HG02678 (cell line): ENCODE measurements at regions not wholly inside any gene's neighbourhood (a gene's known extent, or its start where the extent isn't known, plus 50 kb on each side); places are given as distances from the start of the nearest gene placed in this dataset.
"Not testable (repeated sequence)": the region's sequence is repeated elsewhere in the genome, so short reads cannot be mapped to it uniquely, and the experiment has no call there.

Experiments used
- ATAC-seq: cut with Tn5 transposase; IDR thresholded peaks from one replicate; pipeline ENCODE4 v1.9.1; 2021; ENCODE audit warnings: mild to moderate bottlenecking, moderate library complexity; ENCODE audit not compliant: unreplicated experiment

DNA sequence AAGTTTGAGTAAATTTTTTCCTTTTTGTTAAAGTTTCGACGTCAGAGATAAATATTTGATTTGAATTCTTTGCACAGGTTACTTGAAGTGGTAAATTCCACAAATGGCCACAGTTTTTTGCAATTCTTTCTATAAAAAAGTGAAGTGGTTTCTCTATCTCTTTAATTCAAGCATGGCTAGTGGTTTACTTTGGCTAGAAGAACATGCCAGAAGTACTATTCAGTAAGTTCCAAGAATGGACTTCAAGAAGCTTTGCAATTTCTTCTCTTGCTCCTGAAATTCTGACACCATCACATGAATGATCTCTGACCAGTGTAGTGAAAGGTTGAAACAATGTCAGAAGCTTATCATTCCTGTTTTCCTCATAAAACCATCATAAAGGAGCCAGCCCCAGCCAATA is 55.7 kb upstream of the RNPC3 start:
- ATAC-seq: no peak

DNA sequence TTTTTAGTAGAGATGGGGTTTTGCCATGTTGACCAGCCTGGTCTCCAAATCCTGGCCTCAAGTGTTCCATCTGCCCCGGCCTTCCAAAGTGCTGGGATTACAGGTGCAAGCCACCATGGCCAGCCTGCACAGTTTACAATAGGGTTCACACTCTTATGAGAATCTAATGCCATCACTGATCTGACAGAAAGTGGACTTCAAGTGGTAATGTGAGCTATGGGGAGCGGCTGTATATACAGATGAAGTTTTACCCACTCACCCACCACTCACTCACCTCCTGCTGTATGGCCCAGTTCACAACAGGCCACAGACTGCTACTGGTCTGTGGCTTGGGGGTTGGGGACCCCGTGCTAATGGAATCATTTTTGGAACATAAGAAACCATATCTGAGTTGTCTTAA is 58.4 kb upstream of the RNPC3 start:
- no peak for ATAC-seq

DNA sequence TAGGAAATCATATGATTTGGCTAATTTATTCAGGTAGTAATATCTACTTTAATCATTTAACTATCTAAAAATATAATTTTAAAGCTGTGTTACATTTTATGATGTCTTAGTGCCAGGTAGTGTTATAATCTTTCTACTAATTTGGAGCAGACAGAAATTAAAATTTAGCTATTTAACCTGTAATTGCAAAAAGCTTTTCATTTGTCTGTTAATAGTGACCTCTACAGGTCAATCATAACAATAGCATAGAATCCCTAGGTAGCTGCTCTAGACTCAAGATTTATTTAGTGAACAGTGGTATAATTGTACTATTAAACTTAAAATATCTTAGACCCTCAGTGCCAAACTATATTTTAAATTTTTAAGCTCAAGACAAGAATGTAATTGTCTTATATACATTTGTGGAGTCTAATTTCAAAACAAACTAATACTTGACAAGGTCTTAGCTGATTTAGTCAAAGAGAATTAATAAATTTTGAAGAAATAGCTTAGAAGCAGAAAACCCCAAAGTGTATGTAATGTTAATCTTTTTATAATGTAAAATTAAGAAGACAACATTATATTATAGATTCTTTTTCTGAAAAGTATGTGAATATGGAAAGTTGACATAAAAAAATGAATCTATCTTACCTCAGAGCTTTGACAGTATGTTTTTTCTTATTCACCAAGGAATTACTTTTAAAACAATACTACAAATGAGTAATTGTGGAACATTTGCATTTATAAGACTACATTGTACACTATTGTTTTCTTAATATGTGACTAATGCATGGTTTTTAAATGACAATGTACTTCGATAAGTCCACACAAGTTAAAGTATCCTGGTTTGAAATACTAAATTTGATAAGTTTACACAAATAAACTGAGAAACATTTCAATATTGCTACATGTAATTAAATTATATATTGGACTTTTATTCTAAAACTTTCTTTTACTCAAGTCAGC is 64.1 kb upstream of the RNPC3 start:
- ATAC-seq: peak; percentile 67

- ATAC-seq: no peak
Observed at GRCh38 chr1:103460511-103460910, 65.0 kb upstream of the RNPC3 start.

- no peak for ATAC-seq
Observed at GRCh38 chr1:103459346-103459745, 66.2 kb upstream of the RNPC3 start.

DNA sequence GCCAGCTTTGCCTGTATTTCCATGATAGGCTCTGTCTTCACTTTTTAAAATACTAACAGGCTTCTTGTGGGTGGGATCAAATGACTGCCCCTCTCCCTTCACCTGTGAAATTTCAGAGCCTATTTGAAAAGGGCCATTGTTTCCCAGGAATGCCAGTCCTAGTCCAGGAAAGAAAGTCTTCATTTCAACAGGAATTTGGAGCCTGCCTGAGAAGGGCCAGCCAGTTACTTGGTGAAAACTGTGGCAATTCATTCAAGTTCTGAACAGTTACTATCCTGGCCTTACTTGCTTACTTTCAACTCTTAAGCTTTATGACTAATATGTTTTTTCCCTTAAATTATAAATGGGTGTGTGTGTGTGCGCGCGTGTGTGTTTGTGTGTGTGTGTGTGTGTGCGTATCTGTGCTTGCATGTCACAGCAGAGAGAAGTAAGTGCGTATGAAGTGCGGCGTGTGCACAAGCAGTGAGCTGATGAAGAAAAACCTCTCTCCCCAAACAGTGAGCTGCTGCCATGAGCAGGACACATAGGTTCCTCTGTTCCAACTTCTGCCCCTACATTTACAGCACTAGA is 67.5 kb upstream of the RNPC3 start:
- no peak for ATAC-seq

DNA sequence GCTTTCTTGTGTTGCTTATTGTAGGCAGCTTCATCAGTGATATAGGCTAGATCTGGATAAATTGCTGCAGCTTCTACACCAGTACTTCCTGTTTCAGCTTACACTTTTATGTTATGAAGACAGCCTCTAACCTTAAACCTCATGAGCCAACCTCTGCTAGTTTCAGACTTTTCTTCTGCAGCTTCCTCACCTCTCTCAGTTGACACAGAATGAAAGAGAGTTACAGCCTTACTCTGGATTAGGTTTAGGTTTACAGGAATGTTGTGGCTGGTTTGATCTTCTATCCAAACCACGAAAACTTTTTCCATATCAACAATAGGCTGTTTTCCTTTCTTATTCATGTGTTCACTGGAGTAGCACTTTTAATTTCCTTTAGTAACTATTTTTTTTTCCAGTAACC is 76.9 kb upstream of the RNPC3 start:
- no peak for ATAC-seq

DNA sequence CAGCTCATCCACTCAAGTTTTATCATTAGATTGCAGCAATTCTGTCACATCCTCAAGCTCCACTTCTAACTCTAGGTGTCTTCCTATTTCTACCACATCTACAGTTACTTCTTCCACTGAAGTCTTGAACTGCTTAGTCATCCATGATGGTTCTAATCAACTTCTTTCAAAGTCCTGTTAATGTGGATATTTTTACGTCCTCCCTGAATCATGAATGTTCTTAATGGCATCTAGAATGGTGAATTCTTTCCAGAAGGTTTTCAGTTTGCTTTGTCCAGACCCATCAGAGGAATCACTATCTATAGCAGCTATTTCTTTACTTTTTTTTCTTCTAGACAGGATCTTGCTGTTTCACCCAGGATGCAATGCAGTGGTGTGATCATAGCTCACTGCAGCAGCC is 78.0 kb upstream of the RNPC3 start:
- ATAC-seq: no peak

DNA sequence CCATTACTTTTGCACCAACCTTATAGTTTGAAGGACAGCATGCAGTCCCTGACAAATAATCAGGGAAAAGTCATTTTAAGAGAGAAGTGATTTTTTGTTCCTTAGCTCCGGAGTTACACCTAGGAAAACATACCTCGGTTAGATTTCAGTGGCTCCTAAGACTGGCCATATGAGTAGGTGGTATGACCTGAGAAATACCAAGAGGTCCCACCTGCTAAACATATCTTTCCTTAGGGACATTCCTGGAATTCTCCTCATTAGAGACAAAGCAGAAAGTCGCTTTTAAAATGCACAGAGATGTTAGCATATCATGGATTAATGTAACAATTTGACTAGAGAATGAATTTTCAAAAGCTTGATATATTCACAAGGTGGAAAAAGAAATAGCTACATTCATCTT is 84.2 kb upstream of the RNPC3 start:
- no peak for ATAC-seq

GRCh38 chr1:103436568-103437100 is 88.9 kb upstream of the RNPC3 start:
- ATAC-seq: not testable (repeated sequence)

GRCh38 chr1:103435443-103435842 is 90.1 kb upstream of the RNPC3 start:
- ATAC-seq: no peak

DNA sequence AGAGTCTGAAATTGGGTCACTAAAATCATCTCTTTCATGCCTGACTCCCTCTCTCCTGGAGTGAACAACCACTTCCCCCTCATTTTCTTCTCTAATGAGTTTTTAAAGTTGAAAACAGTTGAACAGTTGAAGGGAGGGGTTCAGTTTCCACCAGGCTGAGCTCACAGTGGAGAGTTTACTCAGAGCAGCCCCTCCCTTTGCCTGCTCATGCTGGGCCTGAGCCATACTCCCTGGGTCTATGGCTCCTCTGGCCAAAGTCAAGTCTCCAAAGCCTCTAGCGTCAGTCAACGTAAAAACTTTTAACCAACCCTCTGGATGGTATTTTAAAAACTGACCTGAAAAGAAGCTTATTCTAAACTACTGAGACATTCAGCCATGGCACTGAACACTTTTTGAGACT is 100.8 kb upstream of the RNPC3 start:
- ATAC-seq: no peak

DNA sequence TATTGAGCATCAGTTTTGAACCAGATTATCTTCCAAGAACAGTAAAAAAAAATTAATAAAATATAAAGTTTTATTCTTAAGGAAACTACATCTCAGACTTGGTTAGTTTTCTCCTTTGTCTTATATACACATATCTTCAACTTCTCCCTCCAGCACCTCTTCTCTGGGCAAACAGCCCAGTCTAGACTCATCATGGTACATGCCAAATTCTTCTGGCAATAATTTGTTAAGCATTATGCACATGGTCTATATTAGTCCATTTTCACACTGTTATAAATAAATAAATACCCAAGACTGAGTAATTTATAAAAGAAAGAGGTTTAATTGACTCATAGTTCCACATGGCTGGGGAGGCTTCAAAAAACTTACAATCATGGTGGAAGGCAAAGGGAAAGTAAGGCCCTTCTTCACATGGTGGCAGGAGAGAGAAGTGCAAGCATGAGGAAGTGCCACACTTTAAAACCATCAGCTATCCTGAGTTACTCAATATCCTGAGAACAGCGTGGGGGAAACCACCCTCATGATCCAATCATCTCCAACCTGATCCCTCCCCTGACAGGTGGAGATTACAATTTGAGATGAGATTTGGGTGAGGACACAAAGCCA is 108.7 kb upstream of the RNPC3 start:
- no peak for ATAC-seq

GRCh38 chr1:103387898-103388297 is 137.6 kb upstream of the RNPC3 start:
- no peak for ATAC-seq

- ATAC-seq: no peak
Observed at GRCh38 chr1:103373991-103374390, 151.5 kb upstream of the RNPC3 start.

DNA sequence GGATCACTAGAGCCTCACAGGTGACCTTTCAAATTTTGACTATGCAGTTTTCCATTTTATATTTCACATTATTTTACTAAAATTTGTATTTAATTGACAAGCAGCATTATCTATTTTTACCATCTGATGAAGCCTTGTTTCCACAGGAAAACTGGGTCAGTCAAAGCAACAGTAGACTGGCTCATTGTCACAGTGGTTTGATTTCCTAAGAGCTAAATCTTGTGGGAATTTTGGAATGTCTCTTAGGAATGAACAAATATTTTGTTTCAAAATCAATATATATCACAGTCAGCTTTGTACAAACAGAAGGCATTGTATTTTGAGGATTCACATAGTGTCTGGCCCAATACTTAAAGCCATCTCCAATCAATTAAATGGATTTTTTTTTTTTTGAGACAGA is 152.6 kb upstream of the RNPC3 start:
- ATAC-seq: no peak

DNA sequence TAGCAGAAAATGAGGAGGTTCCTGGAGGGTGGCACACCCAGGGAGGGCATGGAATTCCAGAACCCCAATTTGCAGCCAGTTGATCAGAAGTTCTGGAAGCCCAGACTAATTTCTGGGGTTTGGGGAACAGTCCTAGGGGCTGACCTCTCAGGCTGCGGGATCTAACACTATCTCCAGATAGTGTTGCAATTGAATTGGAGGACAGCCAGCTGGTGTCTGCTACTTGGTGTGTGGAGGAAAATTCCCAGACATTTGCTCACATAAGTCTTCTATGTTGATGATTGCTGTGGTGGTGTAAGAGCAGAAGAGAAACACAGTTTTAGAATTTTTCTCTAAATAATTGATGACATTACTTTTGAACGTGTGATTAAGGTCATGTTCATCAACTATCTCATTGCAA is 154.3 kb upstream of the RNPC3 start:
- no peak for ATAC-seq

DNA sequence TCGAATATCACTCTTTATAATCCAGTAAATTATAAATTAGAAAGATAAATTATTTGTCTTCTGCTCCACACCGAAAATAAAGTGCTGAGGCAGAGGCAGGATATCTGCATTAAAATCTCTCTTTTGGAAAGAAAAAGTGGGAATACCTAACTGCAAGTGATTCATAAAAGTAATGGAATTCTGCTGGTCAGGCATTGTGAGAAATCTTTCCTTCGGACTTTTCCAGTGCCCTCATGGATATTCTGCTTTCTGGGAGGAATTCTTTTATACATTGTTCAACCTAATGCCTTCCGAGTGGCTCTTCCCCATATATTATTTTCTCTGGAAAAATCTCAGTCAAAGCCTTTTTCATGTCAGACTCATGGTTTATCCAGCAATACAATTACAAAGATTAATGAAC is 158.3 kb upstream of the RNPC3 start:
- no peak for ATAC-seq

GRCh38 chr1:103365860-103366569 is 159.5 kb upstream of the RNPC3 start:
- ATAC-seq: no peak

DNA sequence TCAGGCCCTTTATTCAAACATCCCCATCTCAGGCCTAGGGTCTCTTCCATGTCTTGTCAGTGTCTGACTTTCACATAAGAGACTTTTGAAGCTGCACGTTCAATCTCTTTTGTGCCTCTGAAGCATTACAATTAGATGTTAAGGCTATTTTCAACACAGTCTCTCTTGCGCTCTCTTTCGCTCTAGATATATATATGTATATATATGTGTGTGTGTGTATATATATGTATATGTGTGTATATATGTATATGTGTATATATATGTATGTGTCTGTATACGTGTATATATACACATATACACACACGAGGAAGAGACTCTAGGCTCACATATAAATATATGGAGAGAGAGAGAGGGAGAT is 162.5 kb upstream of the RNPC3 start:
- ATAC-seq: no peak

DNA sequence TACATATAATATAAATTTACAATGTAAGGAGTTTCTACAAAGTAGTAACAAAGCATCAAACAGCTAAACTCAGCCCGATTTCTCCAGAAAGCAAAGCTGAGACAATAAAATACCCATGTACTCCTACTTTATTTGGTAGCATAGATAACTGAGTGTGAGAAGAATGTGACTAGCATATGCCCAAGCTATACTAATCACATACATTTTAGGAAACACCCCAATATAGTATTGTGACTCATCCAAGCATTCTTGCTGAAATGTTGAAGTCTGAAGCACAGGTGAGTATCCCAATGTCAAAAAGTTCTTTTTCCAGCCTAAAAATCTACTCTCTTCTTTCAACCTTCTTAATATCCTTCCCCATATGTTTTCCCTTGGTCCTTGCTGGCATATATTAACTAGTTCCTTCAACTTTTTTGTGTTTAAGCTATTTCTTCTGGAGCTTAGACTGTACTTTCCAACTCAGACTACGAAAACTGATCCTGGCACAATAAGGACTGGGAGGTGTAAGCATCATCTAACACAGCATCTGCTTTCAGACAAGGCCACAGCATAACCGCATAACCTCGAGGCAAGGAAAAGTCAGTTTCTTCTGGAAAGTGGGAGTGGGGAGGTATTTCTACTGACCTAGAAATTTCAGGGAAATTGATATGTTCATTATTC is 163.0 kb upstream of the RNPC3 start:
- no peak for ATAC-seq
